HG02798 (cell line): ENCODE measurements at regions not wholly inside any gene's neighbourhood (a gene's known extent, or its start where the extent isn't known, plus 50 kb on each side); places are given as distances from the start of the nearest gene placed in this dataset.
A peak's percentile ranks its signal among the peaks of the same experiment; 100 is the strongest.
"Not testable (repeated sequence)": the region's sequence is repeated elsewhere in the genome, so short reads cannot be mapped to it uniquely, and the experiment has no call there.

ENCODE experiments used
- ATAC-seq: cut with Tn5 transposase; IDR thresholded peaks from one replicate; pipeline ENCODE4 v1.9.1; 2021; ENCODE audit warnings: mild to moderate bottlenecking; ENCODE audit not compliant: unreplicated experiment, poor library complexity

GRCh38 chr3:56929809-56930615, 128.3 kb upstream of the ARHGEF3 start:
- ATAC-seq = no peak

- ATAC-seq = no peak
Observed at GRCh38 chr3:56928379-56929068, 126.8 kb upstream of the ARHGEF3 start.

- no peak for ATAC-seq
Observed at GRCh38 chr3:56927855-56928254, 126.1 kb upstream of the ARHGEF3 start.

- no peak for ATAC-seq
Observed at GRCh38 chr3:56926947-56927282, 125.2 kb upstream of the ARHGEF3 start.

- ATAC-seq = no peak
Observed at GRCh38 chr3:56926243-56926946, 124.6 kb upstream of the ARHGEF3 start.

- not testable (repeated sequence) for ATAC-seq
Observed at GRCh38 chr3:56924700-56925099, 123.0 kb upstream of the ARHGEF3 start.

- ATAC-seq = no peak
Observed at GRCh38 chr3:56923526-56924224, 121.9 kb upstream of the ARHGEF3 start.

- ATAC-seq = no peak
Observed at GRCh38 chr3:56921573-56922453, 120.1 kb upstream of the ARHGEF3 start.

- no peak for ATAC-seq
Observed at GRCh38 chr3:56919797-56920195, 118.0 kb upstream of the ARHGEF3 start.

- no peak for ATAC-seq
Observed at GRCh38 chr3:56919137-56919796, 117.5 kb upstream of the ARHGEF3 start.

- ATAC-seq = peak; percentile 45
Observed at GRCh38 chr3:56918111-56918568, 116.4 kb upstream of the ARHGEF3 start.

- ATAC-seq = peak; percentile 76
Observed at GRCh38 chr3:56917361-56918110, 115.8 kb upstream of the ARHGEF3 start.

GRCh38 chr3:56916716-56917360, 115.1 kb upstream of the ARHGEF3 start:
- no peak for ATAC-seq

- peak; percentile 58 for ATAC-seq
Observed at GRCh38 chr3:56915966-56916586, 114.3 kb upstream of the ARHGEF3 start.

GRCh38 chr3:56914646-56915045, 112.9 kb upstream of the ARHGEF3 start:
- no peak for ATAC-seq

GRCh38 chr3:56911363-56911762, 109.6 kb upstream of the ARHGEF3 start:
- no peak for ATAC-seq

- ATAC-seq = no peak
Observed at GRCh38 chr3:56909349-56909748, 107.6 kb upstream of the ARHGEF3 start.
